Esophagus muscularis mucosa (tissue), 4 donors: ENCODE measurements at regions not wholly inside any gene's neighbourhood (a gene's known extent, or its start where the extent isn't known, plus 50 kb on each side); places are given as distances from the start of the nearest gene placed in this dataset.

Experiments
- EP300 ChIP-seq: sonication (generic); formaldehyde crosslinking; IDR thresholded peaks from one replicate; pipeline ENCODE4 v1.6.1; 2017; ENCODE audit warnings: antibody characterized with exemption
- POLR2A ChIP-seq: fragments of 450-650 bp; IDR thresholded peaks from one replicate; pipeline ENCODE4 v1.6.1; 2017; ENCODE audit warnings: antibody characterized with exemption, moderate library complexity, mild to moderate bottlenecking, low read depth
- POLR2AphosphoS5 ChIP-seq, 2 donors: sonication (generic); formaldehyde crosslinking; IDR thresholded peaks; one replicate each; pipeline ENCODE4 v1.6.1; 2017; ENCODE audit warnings: antibody characterized with exemption in 2 of 2
- TF ChIP-seq, protein P1 (sequence below), 3 experiments: fragments of 200-600 bp in 2 of 3; fragments of 450-650 bp in 1 of 3; sonication (generic) in 2 of 3; IDR thresholded peaks; one replicate each; pipeline ENCODE4 v1.5.1; 2017 to 2019; ENCODE audit warnings: antibody characterized with exemption in 3 of 3, mild to moderate bottlenecking in 2 of 3, moderate library complexity in 1 of 3

- TF ChIP-seq, protein P1, sequence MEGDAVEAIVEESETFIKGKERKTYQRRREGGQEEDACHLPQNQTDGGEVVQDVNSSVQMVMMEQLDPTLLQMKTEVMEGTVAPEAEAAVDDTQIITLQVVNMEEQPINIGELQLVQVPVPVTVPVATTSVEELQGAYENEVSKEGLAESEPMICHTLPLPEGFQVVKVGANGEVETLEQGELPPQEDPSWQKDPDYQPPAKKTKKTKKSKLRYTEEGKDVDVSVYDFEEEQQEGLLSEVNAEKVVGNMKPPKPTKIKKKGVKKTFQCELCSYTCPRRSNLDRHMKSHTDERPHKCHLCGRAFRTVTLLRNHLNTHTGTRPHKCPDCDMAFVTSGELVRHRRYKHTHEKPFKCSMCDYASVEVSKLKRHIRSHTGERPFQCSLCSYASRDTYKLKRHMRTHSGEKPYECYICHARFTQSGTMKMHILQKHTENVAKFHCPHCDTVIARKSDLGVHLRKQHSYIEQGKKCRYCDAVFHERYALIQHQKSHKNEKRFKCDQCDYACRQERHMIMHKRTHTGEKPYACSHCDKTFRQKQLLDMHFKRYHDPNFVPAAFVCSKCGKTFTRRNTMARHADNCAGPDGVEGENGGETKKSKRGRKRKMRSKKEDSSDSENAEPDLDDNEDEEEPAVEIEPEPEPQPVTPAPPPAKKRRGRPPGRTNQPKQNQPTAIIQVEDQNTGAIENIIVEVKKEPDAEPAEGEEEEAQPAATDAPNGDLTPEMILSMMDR (IDR thresholded peaks at IDR 0.05), result no peak
- TF ChIP-seq EP300 (no peak), POLR2A (no peak), POLR2AphosphoS5 (IDR thresholded peaks at IDR 0.05) (no peak)
These were observed 134.5 kb downstream of the PALM2AKAP2 start for GRCh38 chr9:109914280-109915027.
